ENCODE measurements at regions not wholly inside any gene's neighbourhood (a gene's known extent, or its start where the extent isn't known, plus 50 kb on each side); places are given as distances from the start of the nearest gene placed in this dataset.

DNA sequence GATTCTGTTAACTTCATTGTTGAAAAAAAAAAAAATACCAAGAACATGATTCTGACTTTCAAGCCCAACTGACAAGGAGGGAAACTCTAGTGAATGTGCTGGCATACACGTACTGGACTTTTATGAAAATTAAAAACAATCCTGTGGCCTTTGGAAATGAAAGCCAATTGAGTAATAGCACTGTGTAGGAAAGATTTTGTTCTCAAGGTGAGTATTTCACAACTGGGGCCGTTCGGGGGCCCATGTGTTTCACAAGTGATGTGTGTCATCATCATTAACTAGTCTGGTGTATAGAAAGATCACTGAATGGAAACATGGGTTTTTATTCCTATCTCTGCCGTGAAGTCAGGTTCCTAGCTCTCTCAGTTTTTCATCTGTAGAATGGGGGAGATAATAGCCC lies 605.0 kb upstream of the CLINT1 start (continued):
- TF ChIP-seq, protein P1, sequence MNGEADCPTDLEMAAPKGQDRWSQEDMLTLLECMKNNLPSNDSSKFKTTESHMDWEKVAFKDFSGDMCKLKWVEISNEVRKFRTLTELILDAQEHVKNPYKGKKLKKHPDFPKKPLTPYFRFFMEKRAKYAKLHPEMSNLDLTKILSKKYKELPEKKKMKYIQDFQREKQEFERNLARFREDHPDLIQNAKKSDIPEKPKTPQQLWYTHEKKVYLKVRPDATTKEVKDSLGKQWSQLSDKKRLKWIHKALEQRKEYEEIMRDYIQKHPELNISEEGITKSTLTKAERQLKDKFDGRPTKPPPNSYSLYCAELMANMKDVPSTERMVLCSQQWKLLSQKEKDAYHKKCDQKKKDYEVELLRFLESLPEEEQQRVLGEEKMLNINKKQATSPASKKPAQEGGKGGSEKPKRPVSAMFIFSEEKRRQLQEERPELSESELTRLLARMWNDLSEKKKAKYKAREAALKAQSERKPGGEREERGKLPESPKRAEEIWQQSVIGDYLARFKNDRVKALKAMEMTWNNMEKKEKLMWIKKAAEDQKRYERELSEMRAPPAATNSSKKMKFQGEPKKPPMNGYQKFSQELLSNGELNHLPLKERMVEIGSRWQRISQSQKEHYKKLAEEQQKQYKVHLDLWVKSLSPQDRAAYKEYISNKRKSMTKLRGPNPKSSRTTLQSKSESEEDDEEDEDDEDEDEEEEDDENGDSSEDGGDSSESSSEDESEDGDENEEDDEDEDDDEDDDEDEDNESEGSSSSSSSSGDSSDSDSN (CRISPR knock-in tag; IDR thresholded peaks at IDR 0.05) = no peak; the same call in 1 of the 2 replicates
- TF ChIP-seq, protein P2, sequence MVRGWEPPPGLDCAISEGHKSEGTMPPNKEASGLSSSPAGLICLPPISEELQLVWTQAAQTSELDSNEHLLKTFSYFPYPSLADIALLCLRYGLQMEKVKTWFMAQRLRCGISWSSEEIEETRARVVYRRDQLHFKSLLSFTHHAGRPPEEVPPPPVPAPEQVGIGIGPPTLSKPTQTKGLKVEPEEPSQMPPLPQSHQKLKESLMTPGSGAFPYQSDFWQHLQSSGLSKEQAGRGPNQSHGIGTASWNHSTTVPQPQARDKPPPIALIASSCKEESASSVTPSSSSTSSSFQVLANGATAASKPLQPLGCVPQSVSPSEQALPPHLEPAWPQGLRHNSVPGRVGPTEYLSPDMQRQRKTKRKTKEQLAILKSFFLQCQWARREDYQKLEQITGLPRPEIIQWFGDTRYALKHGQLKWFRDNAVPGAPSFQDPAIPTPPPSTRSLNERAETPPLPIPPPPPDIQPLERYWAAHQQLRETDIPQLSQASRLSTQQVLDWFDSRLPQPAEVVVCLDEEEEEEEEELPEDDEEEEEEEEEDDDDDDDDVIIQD (CRISPR knock-in tag; IDR thresholded peaks at IDR 0.05; ENCODE audit: low read depth) = peak; percentile 88
- TF ChIP-seq, protein P3, sequence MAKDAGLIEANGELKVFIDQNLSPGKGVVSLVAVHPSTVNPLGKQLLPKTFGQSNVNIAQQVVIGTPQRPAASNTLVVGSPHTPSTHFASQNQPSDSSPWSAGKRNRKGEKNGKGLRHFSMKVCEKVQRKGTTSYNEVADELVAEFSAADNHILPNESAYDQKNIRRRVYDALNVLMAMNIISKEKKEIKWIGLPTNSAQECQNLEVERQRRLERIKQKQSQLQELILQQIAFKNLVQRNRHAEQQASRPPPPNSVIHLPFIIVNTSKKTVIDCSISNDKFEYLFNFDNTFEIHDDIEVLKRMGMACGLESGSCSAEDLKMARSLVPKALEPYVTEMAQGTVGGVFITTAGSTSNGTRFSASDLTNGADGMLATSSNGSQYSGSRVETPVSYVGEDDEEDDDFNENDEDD (CRISPR knock-in tag; IDR thresholded peaks at IDR 0.05; ENCODE audit: borderline replicate concordance) = no peak
- TF ChIP-seq ELF3 (CRISPR knock-in tag; IDR thresholded peaks at IDR 0.05) (0 out of 2 replicates have a peak, but pooled peaks have one; percentile 39), FOXK2 (IDR thresholded peaks at IDR 0.05) (no peak), ZFP36L1 (CRISPR knock-in tag; IDR thresholded peaks at IDR 0.05) (no peak), RBM22 (optimal IDR thresholded peaks at IDR 0.05; ENCODE audit: low read length) (no peak), MIER3 (CRISPR knock-in tag; IDR thresholded peaks at IDR 0.05; ENCODE audit: borderline replicate concordance) (peak; percentile 46; the same call in 1 of the 2 replicates), ZSCAN22 (CRISPR knock-in tag; IDR thresholded peaks at IDR 0.05) (no peak), STAG1 (CRISPR knock-in tag; IDR thresholded peaks at IDR 0.05) (no peak), ZNF883 (CRISPR knock-in tag; IDR thresholded peaks at IDR 0.05; ENCODE audit: not compliant biosample characterization) (no peak), ZBTB1 (CRISPR knock-in tag; IDR thresholded peaks at IDR 0.05; ENCODE audit: borderline replicate concordance) (no peak), HCFC1 (IDR thresholded peaks at IDR 0.05; ENCODE audit: low read depth, low read length) (no peak), ZFP90 (CRISPR knock-in tag; IDR thresholded peaks at IDR 0.05; ENCODE audit: borderline replicate concordance) (no peak), MTA3 (CRISPR knock-in tag; IDR thresholded peaks at IDR 0.05) (no peak), NCOA5 (CRISPR knock-in tag; IDR thresholded peaks at IDR 0.05) (no peak), GTF3A (CRISPR knock-in tag; conservative IDR thresholded peaks at IDR 0.05) (no peak), ZNF432 (CRISPR knock-in tag; IDR thresholded peaks at IDR 0.05; ENCODE audit: borderline replicate concordance) (no peak), RXRB (CRISPR knock-in tag; IDR thresholded peaks at IDR 0.05; ENCODE audit: borderline replicate concordance) (peak; percentile 57), POLR2AphosphoS5 (IDR thresholded peaks at IDR 0.05; ENCODE audit: low read depth, low read length) (no peak), CBX1 (IDR thresholded peaks at IDR 0.05; ENCODE audit: low read depth) (no peak), KAT2B (IDR thresholded peaks at IDR 0.05; ENCODE audit: borderline replicate concordance, low read depth, low read length) (no peak), NFYC (CRISPR knock-in tag; IDR thresholded peaks at IDR 0.05) (no peak)
- TF ChIP-seq, protein P4, sequence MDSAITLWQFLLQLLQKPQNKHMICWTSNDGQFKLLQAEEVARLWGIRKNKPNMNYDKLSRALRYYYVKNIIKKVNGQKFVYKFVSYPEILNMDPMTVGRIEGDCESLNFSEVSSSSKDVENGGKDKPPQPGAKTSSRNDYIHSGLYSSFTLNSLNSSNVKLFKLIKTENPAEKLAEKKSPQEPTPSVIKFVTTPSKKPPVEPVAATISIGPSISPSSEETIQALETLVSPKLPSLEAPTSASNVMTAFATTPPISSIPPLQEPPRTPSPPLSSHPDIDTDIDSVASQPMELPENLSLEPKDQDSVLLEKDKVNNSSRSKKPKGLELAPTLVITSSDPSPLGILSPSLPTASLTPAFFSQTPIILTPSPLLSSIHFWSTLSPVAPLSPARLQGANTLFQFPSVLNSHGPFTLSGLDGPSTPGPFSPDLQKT (CRISPR knock-in tag; IDR thresholded peaks at IDR 0.05; ENCODE audit: borderline replicate concordance) = no peak
- TF ChIP-seq, protein P5, sequence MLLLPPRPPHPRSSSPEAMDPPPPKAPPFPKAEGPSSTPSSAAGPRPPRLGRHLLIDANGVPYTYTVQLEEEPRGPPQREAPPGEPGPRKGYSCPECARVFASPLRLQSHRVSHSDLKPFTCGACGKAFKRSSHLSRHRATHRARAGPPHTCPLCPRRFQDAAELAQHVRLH (CRISPR knock-in tag; IDR thresholded peaks at IDR 0.05; ENCODE audit: borderline replicate concordance, low read depth) = no peak
- TF ChIP-seq, protein P6, sequence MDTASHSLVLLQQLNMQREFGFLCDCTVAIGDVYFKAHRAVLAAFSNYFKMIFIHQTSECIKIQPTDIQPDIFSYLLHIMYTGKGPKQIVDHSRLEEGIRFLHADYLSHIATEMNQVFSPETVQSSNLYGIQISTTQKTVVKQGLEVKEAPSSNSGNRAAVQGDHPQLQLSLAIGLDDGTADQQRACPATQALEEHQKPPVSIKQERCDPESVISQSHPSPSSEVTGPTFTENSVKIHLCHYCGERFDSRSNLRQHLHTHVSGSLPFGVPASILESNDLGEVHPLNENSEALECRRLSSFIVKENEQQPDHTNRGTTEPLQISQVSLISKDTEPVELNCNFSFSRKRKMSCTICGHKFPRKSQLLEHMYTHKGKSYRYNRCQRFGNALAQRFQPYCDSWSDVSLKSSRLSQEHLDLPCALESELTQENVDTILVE (CRISPR knock-in tag; IDR thresholded peaks at IDR 0.05) = no peak
